GM13976 (cell line): ENCODE measurements at regions not wholly inside any gene's neighbourhood (a gene's known extent, or its start where the extent isn't known, plus 50 kb on each side); places are given as distances from the start of the nearest gene placed in this dataset.

Experiments
- DNase-seq: peaks from one replicate; pipeline ENCODE4 v3.0.0; 2012; ENCODE audit warnings: low spot score
- CTCF ChIP-seq: IDR thresholded peaks from 2 replicates; pipeline ENCODE4 v1.5.1; 2012; ENCODE audit warnings: borderline replicate concordance, mild to moderate bottlenecking; ENCODE audit not compliant: insufficient read depth; ENCODE audit errors: extremely low read depth, missing control alignments, control extremely low read depth
- in situ Hi-C: fragments of 300-500 bp; cut with MboI; formaldehyde crosslinking; loops from one replicate; pipeline ENCODE4 v1.12.0; 2022; ENCODE audit warnings: low sequenced_read_pairs, mixed read lengths, inconsistent platforms; ENCODE audit not compliant: unreplicated experiment

DNA sequence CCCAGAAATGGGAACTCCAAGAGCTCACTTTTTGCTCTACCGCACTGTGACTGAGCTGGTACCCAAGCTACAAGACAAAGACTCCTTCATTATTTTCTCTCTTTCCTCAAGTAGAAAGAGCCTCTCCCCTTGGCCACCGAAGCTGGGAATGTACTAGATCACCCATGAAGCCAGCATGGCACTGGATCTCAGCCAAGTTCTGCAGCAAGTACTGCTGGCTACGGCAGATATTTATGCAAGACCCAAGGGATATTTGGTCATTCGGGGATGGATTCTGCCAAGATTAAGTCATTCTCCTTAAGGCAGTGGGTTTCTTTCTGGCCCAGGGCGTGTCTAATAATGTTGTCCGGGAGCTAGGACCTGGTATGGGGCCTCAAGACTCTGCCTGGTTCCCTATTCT is 633.5 kb downstream of the SLITRK1 start:
- DNase-seq, result no peak
- in situ Hi-C loops, result no loop called here
- TF ChIP-seq CTCF, result no peak

DNA sequence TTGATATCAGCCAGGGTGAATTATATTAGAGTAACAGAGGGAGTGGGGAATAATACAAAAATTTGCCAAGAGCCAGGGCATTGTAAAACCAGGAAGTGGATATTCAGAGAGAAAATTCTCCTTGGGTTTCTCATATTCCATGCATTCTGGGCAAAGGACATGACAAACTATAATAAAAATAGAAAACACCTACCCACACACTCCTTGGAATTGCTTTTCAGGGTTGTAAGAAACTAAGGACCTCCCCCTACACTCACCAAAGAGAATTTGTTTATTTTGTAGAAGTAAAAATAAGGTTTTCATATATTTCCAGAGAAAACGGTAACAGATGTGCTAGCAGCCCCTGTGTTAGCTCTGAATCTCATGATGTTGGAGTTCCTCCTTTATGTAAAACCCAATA is 649.6 kb downstream of the SLITRK1 start:
- in situ Hi-C loops, result no loop called here
- no peak for DNase-seq
- TF ChIP-seq CTCF, result no peak

GRCh38 chr13:83229574-83230305 is 652.5 kb downstream of the SLITRK1 start:
- DNase-seq, result no peak
- in situ Hi-C loops, result no loop called here
- TF ChIP-seq CTCF, result no peak

GRCh38 chr13:83223546-83223945 is 658.7 kb downstream of the SLITRK1 start:
- TF ChIP-seq CTCF, result no peak
- no peak for DNase-seq
- in situ Hi-C loops, result no loop called here

GRCh38 chr13:83221813-83222241 is 660.4 kb downstream of the SLITRK1 start:
- no peak for TF ChIP-seq CTCF
- in situ Hi-C loops, result no loop called here
- no peak for DNase-seq

DNA sequence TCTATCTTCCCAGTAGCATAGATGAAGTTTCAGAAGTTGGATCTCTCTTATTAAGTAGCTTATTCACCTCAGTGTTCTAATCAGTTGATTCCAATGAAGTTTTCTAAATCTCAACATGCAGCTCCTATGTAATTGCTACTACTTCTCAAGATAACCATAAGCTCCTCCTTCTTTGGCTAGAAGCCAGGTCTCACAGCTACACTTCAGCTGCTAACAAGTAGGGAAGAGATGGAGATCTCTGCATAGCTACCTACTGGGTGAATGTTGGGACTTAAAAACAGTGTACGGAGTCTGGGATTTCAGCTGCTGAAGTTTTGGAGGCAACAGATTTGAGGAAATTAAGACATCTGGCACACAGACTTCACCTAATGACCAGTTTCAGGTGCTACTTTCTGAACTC is 661.0 kb downstream of the SLITRK1 start:
- TF ChIP-seq CTCF, result no peak
- in situ Hi-C loops, result no loop called here
- DNase-seq, result no peak
